ENCODE measurements at regions not wholly inside any gene's neighbourhood (a gene's known extent, or its start where the extent isn't known, plus 50 kb on each side); places are given as distances from the start of the nearest gene placed in this dataset.

DNA sequence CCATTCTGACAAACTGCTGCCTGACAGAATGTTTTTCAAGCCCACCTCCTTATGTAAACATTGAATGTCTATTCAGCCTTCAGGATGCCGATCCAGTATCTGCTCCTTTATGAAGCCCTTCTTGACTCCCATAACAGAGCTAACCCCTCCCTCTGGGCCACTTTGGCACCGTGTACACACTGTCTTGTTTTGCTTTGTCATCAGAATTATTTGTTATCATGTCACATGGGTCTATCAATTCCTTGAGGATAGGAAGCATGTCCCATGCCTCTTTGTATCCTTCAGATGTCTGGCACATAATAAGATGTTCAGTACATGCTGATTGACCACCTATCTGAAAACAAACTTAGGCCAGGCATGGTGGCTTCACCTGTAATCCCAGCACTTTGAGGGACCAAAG lies 92.3 kb downstream of the PRLHR start:
- H3K4me1 ChIP-seq (ENCODE audit: control insufficient read depth in 2 of 2, insufficient read depth in 2 of 2, low read length in 2 of 2) = no peaks in the 10 kb centered on the region
- ChIA-PET POLR2A (no interaction called here), CTCF (no interaction called here)
- H3K36me3 Mint-ChIP-seq = no peaks in the 10 kb centered on the region
- no peak for ATAC-seq
- no peak overlapping the region for H3K4me3 ChIP-seq (ENCODE audit: low read length)
- H3K27ac Mint-ChIP-seq = no peak overlapping the region
- no peaks in the 10 kb centered on the region for H3K27me3 ChIP-seq (ENCODE audit: control insufficient read depth in 2 of 2, insufficient read depth in 2 of 2, low read length in 2 of 2)
- peaks cover 0 to 14% (median 8%) of the 10 kb centered on the region in 5 donors for H3K27me3 Mint-ChIP-seq
- H3K36me3 ChIP-seq (ENCODE audit: control insufficient read depth in 2 of 3, insufficient read depth in 3 of 3, low read length in 3 of 3) = no peaks in the 10 kb centered on the region
- no peak overlapping the region for H3K27ac ChIP-seq (ENCODE audit: low read depth, low read length)
- peaks cover 0 to 2% (median 0%) of the 10 kb centered on the region in 11 donors for H3K9me3 Mint-ChIP-seq
- peaks cover 0 to 7% (median 4%) of the 10 kb centered on the region in 7 donors for H3K4me1 Mint-ChIP-seq
- no peak overlapping the region for H3K4me3 Mint-ChIP-seq
- no peak for DNase-seq
- no peaks in the 10 kb centered on the region for H3K9me3 ChIP-seq (ENCODE audit: control insufficient read depth in 2 of 3, low read length in 3 of 3)
- intact Hi-C loops (cut with micrococcal nuclease) = no loop called here

- no peaks in the 10 kb centered on the region for H3K36me3 Mint-ChIP-seq
- DNase-seq (no peak), ATAC-seq (peak; percentile 24)
- CTCF ChIA-PET = no interaction called here
- H3K4me1 ChIP-seq (ENCODE audit: control insufficient read depth in 2 of 2, insufficient read depth in 2 of 2, low read length in 2 of 2) = no peaks in the 10 kb centered on the region
- H3K27ac Mint-ChIP-seq = no peak overlapping the region
- no peaks in the 10 kb centered on the region for H3K9me3 ChIP-seq (ENCODE audit: control insufficient read depth in 2 of 3, low read length in 3 of 3)
- intact Hi-C loops (cut with micrococcal nuclease) = no loop called here
- H3K36me3 ChIP-seq (ENCODE audit: control insufficient read depth in 2 of 3, insufficient read depth in 3 of 3, low read length in 3 of 3) = no peaks in the 10 kb centered on the region
- no peak overlapping the region for H3K4me3 ChIP-seq (ENCODE audit: low read length)
- no peak overlapping the region for H3K27ac ChIP-seq (ENCODE audit: low read depth, low read length)
- no peaks in the 10 kb centered on the region for H3K27me3 ChIP-seq (ENCODE audit: control insufficient read depth in 2 of 2, insufficient read depth in 2 of 2, low read length in 2 of 2)
- peaks cover 8 to 19% (median 12%) of the 10 kb centered on the region in 5 donors for H3K27me3 Mint-ChIP-seq
- peaks cover 0 to 2% (median 0%) of the 10 kb centered on the region in 11 donors for H3K9me3 Mint-ChIP-seq
- POLR2A ChIA-PET = no interaction called here
- H3K4me1 Mint-ChIP-seq = peaks cover 0 to 7% (median 4%) of the 10 kb centered on the region in 7 donors
- H3K4me3 Mint-ChIP-seq = no peak overlapping the region
Measured at GRCh38 chr10:118501637-118502440, 93.6 kb downstream of the PRLHR start.

GRCh38 chr10:118501171-118501570 lies 94.3 kb downstream of the PRLHR start:
- peaks cover 0 to 2% (median 0%) of the 10 kb centered on the region in 11 donors for H3K9me3 Mint-ChIP-seq
- H3K27ac Mint-ChIP-seq = no peak overlapping the region
- Histone ChIP-seq H3K27ac (ENCODE audit: low read depth, low read length) (no peak overlapping the region), H3K4me1 (ENCODE audit: control insufficient read depth in 2 of 2, insufficient read depth in 2 of 2, low read length in 2 of 2) (no peaks in the 10 kb centered on the region), H3K36me3 (ENCODE audit: control insufficient read depth in 2 of 3, insufficient read depth in 3 of 3, low read length in 3 of 3) (no peaks in the 10 kb centered on the region), H3K9me3 (ENCODE audit: control insufficient read depth in 2 of 3, low read length in 3 of 3) (no peaks in the 10 kb centered on the region), H3K4me3 (ENCODE audit: low read length) (no peak overlapping the region), H3K27me3 (ENCODE audit: control insufficient read depth in 2 of 2, insufficient read depth in 2 of 2, low read length in 2 of 2) (no peaks in the 10 kb centered on the region)
- no peaks in the 10 kb centered on the region for H3K36me3 Mint-ChIP-seq
- H3K27me3 Mint-ChIP-seq = peaks cover 13 to 26% (median 18%) of the 10 kb centered on the region in 5 donors
- H3K4me3 Mint-ChIP-seq = no peak overlapping the region
- ChIA-PET CTCF (no interaction called here), POLR2A (no interaction called here)
- H3K4me1 Mint-ChIP-seq = peaks cover 0 to 7% (median 4%) of the 10 kb centered on the region in 7 donors
- DNase-seq (no peak), ATAC-seq (no peak)
- intact Hi-C loops (cut with micrococcal nuclease) = no loop called here

GRCh38 chr10:118500477-118501104 lies 94.9 kb downstream of the PRLHR start:
- Mint-ChIP-seq H3K4me3 (no peak overlapping the region), H3K27me3 (peaks cover 14 to 29% (median 18%) of the 10 kb centered on the region in 5 donors)
- CTCF ChIA-PET = no interaction called here

GRCh38 chr10:118499186-118499585 lies 96.3 kb downstream of the PRLHR start:
- Histone ChIP-seq H3K27ac (ENCODE audit: low read depth, low read length) (no peak overlapping the region), H3K4me3 (ENCODE audit: low read length) (no peak overlapping the region), H3K9me3 (ENCODE audit: control insufficient read depth in 2 of 3, low read length in 3 of 3) (no peaks in the 10 kb centered on the region), H3K27me3 (ENCODE audit: control insufficient read depth in 2 of 2, insufficient read depth in 2 of 2, low read length in 2 of 2) (no peaks in the 10 kb centered on the region), H3K36me3 (ENCODE audit: control insufficient read depth in 2 of 3, insufficient read depth in 3 of 3, low read length in 3 of 3) (no peaks in the 10 kb centered on the region), H3K4me1 (ENCODE audit: control insufficient read depth in 2 of 2, insufficient read depth in 2 of 2, low read length in 2 of 2) (no peaks in the 10 kb centered on the region)
- H3K4me1 Mint-ChIP-seq = peaks cover 0 to 6% (median 4%) of the 10 kb centered on the region in 7 donors
- peak overlapping the region in 1 of 9 donors; percentile 11 for H3K27ac Mint-ChIP-seq
- H3K9me3 Mint-ChIP-seq = peaks cover 0 to 2% (median 0%) of the 10 kb centered on the region in 11 donors
- H3K4me3 Mint-ChIP-seq = no peak overlapping the region
- CTCF ChIA-PET = no interaction called here
- ATAC-seq (no peak), DNase-seq (no peak)
- H3K27me3 Mint-ChIP-seq = peaks cover 17 to 41% (median 22%) of the 10 kb centered on the region in 5 donors
- no peaks in the 10 kb centered on the region for H3K36me3 Mint-ChIP-seq
- intact Hi-C loops (cut with micrococcal nuclease) = no loop called here
- POLR2A ChIA-PET = no interaction called here

More at GRCh38 chr10:118500477-118501104, 94.9 kb downstream of the PRLHR start:
- Mint-ChIP-seq H3K9me3 (peaks cover 0 to 2% (median 0%) of the 10 kb centered on the region in 11 donors), H3K36me3 (no peaks in the 10 kb centered on the region), H3K27ac (no peak overlapping the region), H3K4me1 (peaks cover 0 to 7% (median 4%) of the 10 kb centered on the region in 7 donors)
- no peaks in the 10 kb centered on the region for H3K9me3 ChIP-seq (ENCODE audit: control insufficient read depth in 2 of 3, low read length in 3 of 3)
- no peak overlapping the region for H3K27ac ChIP-seq (ENCODE audit: low read depth, low read length)
- no peaks in the 10 kb centered on the region for H3K36me3 ChIP-seq (ENCODE audit: control insufficient read depth in 2 of 3, insufficient read depth in 3 of 3, low read length in 3 of 3)
- intact Hi-C loops (cut with micrococcal nuclease) = no loop called here
- H3K4me3 ChIP-seq (ENCODE audit: low read length) = no peak overlapping the region
- POLR2A ChIA-PET = no interaction called here
- no peaks in the 10 kb centered on the region for H3K27me3 ChIP-seq (ENCODE audit: control insufficient read depth in 2 of 2, insufficient read depth in 2 of 2, low read length in 2 of 2)
- no peaks in the 10 kb centered on the region for H3K4me1 ChIP-seq (ENCODE audit: control insufficient read depth in 2 of 2, insufficient read depth in 2 of 2, low read length in 2 of 2)
- DNase-seq (no peak), ATAC-seq (no peak)

- Histone ChIP-seq H3K4me1 (ENCODE audit: control insufficient read depth in 2 of 2, insufficient read depth in 2 of 2, low read length in 2 of 2) (no peaks in the 10 kb centered on the region), H3K36me3 (ENCODE audit: control insufficient read depth in 2 of 3, insufficient read depth in 3 of 3, low read length in 3 of 3) (no peaks in the 10 kb centered on the region), H3K4me3 (ENCODE audit: low read length) (no peak overlapping the region), H3K27me3 (ENCODE audit: control insufficient read depth in 2 of 2, insufficient read depth in 2 of 2, low read length in 2 of 2) (no peaks in the 10 kb centered on the region), H3K27ac (ENCODE audit: low read depth, low read length) (no peak overlapping the region), H3K9me3 (ENCODE audit: control insufficient read depth in 2 of 3, low read length in 3 of 3) (no peaks in the 10 kb centered on the region)
- intact Hi-C loops (cut with micrococcal nuclease) = no loop called here
- CTCF ChIA-PET = no interaction called here
- POLR2A ChIA-PET = no interaction called here
- Mint-ChIP-seq H3K4me1 (peaks cover 0 to 1% (median 0%) of the 10 kb centered on the region in 7 donors), H3K4me3 (no peak overlapping the region), H3K27ac (no peak overlapping the region), H3K27me3 (peaks cover 11 to 43% (median 22%) of the 10 kb centered on the region in 5 donors), H3K9me3 (no peaks in the 10 kb centered on the region), H3K36me3 (no peaks in the 10 kb centered on the region)
- ATAC-seq (no peak), DNase-seq (no peak)
Measured at GRCh38 chr10:118498623-118499022, 96.8 kb downstream of the PRLHR start.

GRCh38 chr10:118497227-118497626 lies 98.2 kb downstream of the PRLHR start:
- no peak overlapping the region for H3K27ac Mint-ChIP-seq

More at GRCh38 chr10:118497227-118497626, 98.2 kb downstream of the PRLHR start:
- POLR2A ChIA-PET = no interaction called here
- H3K36me3 Mint-ChIP-seq = no peaks in the 10 kb centered on the region
- no peaks in the 10 kb centered on the region for H3K4me1 Mint-ChIP-seq
- peaks cover 9 to 43% (median 23%) of the 10 kb centered on the region in 5 donors for H3K27me3 Mint-ChIP-seq
- H3K4me1 ChIP-seq (ENCODE audit: control insufficient read depth in 2 of 2, insufficient read depth in 2 of 2, low read length in 2 of 2) = no peaks in the 10 kb centered on the region
- ATAC-seq (no peak), DNase-seq (no peak)
- CTCF ChIA-PET = no interaction called here
- no peak overlapping the region for H3K4me3 ChIP-seq (ENCODE audit: low read length)
- intact Hi-C loops (cut with micrococcal nuclease) = no loop called here
- no peak overlapping the region for H3K4me3 Mint-ChIP-seq
- H3K36me3 ChIP-seq (ENCODE audit: control insufficient read depth in 2 of 3, insufficient read depth in 3 of 3, low read length in 3 of 3) = no peaks in the 10 kb centered on the region
- no peaks in the 10 kb centered on the region for H3K9me3 ChIP-seq (ENCODE audit: control insufficient read depth in 2 of 3, low read length in 3 of 3)
- H3K27me3 ChIP-seq (ENCODE audit: control insufficient read depth in 2 of 2, insufficient read depth in 2 of 2, low read length in 2 of 2) = no peaks in the 10 kb centered on the region
- no peaks in the 10 kb centered on the region for H3K9me3 Mint-ChIP-seq
- H3K27ac ChIP-seq (ENCODE audit: low read depth, low read length) = no peak overlapping the region

Data from naive thymus-derived CD4-positive, alpha-beta T cell (primary cell).